Fibroblast of skin of back (primary cell): ENCODE measurements at regions not wholly inside any gene's neighbourhood (a gene's known extent, or its start where the extent isn't known, plus 50 kb on each side); places are given as distances from the start of the nearest gene placed in this dataset.

Experiments
- DNase-seq: peaks from one replicate; pipeline ENCODE4 v3.0.0-alpha.2; 2013

DNA sequence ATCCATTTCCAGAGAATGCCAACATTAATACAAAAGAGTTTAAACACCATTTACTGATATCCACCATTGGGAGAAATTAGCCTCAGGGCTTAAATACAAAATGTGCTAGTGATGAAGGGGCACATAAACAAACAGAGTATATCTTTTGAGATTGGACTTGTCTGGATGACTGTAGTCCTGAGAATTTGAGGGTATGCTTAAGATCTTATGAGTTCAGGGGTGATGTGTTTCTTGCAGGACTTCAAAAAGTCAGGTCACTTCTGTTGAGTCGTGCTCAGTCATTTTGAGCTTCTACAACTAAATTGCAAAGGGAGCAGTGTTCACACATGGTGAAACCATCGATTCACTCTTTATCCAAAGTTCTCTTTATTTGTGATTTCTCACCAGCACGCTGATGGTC lies 425.7 kb downstream of the ATP23 start:
- DNase-seq = no peak

DNA sequence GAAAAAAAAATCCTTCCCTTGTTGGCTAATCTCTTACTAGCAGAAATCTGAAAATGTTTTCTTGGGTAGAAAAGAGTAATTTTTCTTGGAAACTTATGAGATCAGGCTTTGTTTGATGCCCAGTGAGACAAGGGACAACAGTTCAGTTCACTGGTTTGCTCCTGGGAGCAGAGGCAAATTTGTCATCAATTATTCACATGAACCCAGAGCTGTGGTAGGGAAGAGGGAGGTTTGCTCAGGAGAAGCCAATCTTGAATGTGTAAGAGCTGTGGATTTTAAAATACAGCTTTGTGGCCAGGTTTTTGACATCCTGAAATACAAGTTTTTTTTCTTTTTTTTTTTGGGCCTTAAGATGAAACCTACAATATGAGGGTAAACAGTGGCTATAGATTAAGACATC lies 426.6 kb downstream of the ATP23 start:
- no peak for DNase-seq

DNA sequence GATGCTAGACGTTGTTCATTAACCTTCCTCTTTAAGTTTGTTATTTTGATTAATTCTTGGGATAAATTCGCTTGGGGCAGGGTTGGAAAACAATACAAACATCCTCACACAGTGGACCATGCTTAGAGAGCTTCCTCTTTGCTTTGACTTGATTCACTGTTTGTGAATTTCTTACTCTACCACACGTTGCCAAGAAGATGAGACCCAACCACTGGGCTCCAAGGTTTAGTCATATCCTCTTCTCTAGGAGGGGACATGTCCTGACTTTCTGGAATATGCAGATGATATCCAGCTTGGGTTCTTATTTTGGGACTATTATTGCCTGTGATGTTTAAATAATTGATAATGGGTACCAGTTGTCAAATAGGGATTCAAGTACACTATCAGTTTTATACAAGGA lies 428.2 kb downstream of the ATP23 start:
- peak; percentile 61 for DNase-seq

DNA sequence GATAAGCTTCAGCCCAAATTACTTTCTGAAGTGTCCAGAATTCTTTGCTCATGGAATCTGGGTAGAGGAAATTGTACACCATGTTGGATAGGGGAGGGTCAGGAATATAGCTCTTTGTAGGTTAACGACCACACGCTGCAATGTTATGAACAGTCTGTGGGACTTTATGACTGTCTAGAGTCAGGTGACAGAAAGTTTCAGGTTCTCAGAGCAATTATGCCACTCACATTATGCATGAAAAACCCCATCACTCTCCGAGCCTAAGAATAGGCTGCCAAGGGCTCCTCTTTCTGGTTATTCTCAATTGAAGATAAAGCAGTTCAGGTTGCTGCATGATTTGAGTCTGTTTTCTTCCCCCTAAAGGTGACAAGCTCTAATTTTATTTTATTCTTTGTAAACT lies 430.9 kb downstream of the ATP23 start:
- no peak for DNase-seq

DNA sequence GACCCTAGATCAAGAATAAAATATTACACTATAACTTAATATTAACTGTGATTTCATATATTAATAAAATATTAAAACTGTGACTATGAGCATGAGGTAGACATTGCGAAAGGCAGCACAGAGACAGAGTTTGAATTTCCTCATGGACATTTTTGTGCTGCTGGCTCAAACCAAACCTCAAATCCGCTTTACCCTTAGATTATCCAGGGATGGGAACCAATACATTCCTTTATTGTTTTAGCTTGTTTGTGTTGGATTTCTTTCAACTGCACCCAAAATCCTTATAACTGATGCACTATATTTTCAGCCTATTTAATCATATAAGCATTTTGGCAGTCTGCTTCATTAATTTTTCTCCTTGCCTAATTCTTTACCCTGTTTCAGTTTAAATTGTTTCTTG lies 436.7 kb downstream of the ATP23 start:
- DNase-seq = peak; percentile 53

DNA sequence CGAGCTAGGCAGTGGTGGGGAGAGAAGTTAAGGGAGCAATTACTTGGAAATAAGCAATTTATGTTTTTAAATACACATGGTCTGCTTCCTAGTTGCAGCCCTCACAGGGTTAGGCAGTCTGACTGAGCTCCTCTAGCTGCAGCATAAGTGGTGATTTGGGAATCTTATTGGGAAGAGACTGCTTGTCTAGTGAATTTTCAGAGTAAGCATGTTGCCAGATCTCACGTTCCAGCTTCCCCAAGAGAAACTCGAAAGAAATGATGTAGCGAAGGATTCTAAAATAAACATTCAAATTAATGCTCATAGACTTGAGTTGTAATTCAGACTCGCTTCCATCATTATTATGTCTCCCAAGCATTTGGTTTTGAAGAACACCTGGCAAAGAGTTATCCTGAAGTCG lies 440.2 kb downstream of the ATP23 start:
- no peak for DNase-seq

DNA sequence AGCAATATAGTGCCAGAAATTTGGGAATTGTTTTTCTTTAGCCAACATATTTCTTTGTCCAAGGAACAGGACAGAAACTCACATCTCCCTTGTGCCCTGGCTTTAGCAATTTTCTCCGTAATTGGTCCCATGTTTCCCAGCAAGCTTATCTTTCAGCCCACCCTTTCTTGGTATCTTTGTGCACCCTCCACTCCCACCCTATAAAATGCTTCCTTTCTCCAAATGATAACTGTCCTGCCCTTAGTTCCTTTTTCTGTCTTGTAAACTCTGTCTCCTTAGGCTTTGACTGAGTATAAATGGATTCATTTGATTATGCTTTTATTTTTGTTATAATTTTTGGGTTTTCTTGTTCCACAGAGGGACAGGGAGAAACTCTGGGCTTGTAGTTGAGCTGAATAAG lies 442.8 kb downstream of the ATP23 start:
- DNase-seq = no peak

DNA sequence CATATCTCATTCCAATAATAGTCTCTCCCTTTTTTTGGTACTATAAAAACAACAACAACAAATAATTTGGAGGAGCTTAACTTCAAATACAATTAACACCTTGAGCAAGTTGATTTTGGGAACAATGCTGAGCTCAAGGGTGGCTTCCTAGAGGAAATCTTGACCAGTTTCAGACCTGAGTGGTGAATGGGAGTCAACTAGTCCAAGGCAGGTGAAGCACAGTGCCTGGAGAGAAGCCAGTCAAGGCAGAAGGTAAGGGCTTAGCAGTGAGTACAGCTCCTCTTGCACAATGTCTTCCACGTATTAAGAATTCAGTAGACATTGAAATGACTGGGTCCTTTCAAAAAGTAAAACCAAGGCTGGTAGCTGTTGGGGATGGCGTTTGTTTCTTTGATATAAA lies 444.8 kb downstream of the ATP23 start:
- DNase-seq = no peak

DNA sequence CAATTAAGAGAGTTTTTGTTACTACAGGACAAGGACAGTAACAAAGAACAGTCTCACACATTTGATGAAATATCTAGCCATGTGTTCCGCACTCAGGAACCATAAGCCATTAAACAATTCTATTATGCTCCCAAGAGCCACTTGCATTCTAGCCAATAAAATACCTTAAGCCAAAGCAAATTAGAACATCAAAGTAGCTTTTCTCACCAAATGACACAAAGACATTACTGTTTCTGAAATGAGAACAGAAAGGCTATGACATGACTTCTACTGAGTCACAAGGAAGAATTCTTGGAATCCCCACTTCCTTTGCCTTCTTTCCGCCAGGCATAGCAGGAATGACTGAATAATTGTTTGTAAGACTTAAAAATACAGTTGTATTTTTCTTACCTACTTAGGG lies 445.8 kb downstream of the ATP23 start:
- DNase-seq = peak; percentile 85

DNA sequence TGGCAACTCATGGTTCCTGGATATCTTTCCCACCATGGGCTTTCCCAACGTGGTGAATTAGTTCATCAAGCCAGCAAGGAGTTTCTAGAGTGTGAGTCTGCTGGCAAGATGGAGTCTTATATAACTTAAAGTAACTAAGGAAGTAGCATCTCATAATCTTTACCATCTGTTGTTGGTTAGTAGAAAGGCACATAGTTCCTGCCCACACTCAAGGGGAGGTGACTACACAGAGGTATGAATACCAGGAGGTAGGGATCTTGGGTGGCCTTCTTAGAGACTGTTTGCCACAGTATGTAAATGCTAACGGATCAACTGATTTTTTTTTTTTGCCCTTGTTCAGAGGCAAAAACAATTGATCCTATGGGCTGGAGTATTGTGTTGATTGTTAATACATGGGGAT lies 446.9 kb downstream of the ATP23 start:
- peak; percentile 63 for DNase-seq

DNA sequence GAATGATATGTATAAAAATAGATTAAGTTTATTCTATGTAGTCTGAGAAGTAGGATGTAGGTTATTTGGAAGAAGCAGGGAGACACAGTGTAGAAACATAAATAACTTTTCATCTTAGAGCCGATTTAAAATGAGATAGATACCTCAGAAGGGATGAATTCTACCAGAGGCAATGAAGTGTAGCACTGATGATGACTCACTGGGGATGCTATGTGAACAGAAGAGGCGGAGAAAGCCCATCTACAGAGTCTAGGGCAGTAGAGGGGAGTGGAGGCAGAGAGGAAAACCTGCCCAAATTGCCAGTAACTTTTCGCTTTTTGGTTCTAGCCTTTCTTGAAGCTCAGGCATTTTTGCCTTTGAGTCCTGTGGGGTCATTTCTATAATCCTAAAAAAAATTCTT lies 451.8 kb downstream of the ATP23 start:
- DNase-seq = peak; percentile 60

DNA sequence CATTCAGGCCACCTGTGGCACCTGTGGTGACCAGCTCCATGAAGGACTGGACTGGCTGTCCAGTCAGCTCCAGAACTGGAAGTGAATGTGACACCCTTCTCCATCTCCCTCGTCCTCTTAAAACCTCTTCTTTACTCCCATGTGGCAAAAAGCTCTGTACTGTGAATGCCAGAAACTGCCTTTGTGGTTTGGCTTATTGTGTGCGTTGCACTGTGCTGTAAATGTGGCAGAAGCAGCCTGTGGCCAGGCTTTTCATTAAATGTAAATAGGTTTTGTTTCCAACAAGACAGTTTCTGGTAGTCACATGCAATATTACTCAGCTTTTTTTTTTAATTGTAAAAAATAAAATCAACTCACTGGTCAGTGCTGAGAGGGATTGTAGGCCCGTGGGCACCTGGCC lies 453.7 kb downstream of the ATP23 start:
- DNase-seq = no peak

DNA sequence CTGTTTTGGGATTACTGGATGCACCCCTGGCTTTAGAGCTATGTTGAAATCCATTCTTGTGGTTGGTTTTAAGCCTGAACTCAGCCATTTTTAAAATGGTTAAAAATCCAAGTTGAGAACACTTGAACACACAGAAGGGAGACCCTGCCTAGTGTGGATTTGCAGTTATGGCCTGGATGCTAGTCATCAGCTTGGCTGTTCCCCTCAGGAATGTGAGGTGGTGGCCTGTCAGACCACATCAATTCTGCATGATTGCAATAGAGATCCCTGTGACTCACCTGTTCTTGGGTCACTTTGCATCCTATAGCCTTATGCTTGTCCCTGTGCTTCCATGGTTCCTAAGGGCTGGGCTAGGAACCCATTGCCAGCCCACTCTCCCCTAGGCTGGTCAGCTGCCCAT lies 454.1 kb downstream of the ATP23 start:
- no peak for DNase-seq

DNA sequence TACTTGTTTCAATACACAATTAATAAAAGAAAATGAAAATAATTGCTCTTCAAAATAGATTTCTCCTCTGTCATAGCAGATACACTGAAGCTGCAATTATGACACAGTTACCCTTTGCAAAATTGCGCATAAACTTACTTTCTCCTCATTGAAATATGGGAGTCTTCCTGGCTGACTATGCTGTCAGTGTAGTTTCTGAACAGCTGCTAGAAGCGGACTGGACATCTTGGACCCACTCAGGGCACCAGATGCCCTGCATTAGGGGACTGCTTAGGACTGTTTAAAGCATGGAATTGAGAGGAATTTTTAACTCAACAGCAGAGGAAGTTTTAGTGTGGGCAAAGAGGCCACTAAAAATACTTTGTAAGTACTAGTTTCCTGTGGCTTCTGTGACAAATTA lies 454.9 kb downstream of the ATP23 start:
- DNase-seq = no peak

DNA sequence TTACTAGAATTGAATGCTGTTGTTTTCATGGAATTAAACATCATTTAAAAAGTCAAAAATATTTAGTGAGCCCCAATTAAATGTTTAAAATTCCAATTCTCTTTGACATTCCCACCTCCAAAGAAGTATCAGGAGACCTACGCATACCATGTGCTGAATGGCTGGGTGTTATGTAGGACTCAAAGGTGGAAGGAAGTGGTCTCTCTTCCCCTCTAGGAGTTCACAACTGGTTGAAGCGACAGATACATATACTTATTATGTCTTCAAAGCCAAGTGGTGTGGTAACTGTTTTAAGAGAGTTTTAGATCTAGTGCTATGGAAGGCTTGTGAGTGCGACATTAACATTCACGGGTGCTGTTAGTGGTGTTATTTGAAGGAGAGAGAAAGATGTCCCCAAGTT lies 464.0 kb downstream of the ATP23 start:
- DNase-seq = no peak

DNA sequence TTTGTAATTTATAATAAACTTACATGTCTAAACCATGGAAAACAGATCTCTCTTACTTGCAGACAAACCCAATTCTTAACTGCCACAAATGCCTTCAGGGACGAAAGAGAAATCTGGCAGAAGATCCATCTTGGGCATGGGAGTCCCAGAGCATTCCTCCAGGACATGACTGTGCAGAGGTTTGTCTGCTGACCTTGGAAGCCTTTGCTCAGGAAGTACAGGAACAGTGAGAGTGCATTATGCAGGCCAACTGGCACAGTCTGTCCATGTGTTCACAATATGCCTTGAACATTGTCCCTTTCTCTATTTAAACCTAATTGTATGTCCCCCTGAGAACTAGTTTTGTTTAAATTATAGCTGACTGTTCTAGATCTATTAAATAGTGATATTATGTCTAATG lies 467.1 kb downstream of the ATP23 start:
- DNase-seq = no peak

DNA sequence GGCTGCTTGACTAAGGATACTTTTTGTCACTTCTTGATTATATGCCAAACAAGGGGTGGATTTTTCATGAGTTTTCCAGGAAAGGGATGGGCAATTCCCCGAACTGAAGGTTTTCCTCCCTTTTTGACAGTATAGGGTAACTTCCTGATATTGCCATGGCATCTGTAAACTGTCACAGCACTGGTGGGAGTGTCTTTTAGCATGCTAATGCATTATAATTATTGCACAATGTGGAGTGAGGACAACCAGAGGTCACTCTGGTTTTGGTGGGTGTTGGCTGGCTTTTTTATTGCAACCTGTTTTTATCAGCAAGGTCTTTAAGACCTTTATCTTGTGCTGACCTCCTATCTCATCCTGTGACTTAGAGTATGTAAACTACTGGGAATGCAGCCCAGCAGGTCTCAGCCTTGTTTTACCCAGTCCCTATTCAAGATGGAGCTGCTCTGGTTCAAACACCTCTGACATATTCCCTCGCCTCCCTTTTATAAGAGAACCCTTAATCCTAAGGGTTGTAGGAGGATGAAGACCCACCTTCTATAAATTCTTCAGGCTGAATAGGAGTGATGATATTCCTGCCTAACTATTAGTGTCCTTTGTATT lies 471.2 kb downstream of the ATP23 start:
- no peak for DNase-seq

DNA sequence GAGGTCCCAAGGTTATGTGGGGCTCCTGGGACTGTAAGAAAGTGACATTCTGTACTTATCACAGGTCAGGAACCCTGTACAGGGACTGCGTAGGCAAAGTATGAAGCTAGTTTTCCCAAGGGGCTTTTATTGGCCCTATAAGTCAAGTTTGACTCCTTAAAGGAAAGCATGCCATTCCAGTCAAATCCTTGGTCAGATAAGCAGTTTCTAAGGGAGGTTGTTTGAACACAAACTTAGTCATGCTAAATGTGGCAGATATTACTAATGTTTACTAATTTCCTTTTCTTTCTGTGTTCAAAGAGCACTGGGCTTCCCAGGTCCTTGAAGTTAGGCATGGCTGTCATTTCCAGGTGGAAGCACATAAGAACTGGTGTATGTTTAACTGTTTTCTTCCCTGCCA lies 472.4 kb downstream of the ATP23 start:
- DNase-seq = peak; percentile 82

DNA sequence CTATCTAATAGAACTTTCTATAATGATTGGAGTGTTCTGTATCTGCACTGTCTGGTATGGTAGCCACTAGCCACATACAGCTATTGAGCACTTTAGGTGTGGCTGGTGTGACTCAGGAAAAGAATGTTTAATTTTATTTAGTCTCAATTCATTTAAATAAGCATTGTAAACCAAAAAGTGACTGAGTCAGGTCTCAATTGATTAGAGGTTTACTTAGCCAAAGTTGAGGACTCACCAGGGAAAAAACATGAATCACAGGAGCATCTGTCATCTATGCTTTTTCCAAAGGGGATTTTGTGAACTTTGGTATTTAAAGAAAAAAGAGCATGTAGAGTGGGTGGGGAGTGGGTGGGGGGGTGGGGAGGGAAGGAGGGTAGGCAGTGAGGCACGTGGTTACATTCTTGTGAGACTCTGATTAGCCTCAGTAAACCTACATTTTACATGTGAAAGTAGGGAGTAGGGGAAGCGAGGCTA lies 473.1 kb downstream of the ATP23 start:
- DNase-seq = peak; percentile 73

DNA sequence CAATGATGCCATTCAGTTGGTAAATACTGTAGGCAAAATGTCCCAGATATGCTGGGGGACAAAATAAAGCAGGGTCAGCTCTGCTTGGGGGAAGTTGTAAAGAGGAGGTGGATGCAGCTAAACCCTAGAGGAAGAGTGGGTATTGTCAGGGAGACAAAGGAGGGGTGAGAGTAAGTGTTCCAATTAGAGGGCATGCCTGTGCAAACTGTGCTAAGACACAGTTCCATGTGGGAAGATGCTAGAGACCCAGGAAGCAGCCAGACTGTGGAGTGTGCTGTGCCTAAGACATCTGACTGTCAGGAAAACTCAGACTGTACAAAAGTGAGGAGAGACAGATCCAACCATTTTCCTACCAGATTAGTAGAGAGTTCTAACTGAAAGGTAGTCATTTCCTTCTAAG lies 474.3 kb downstream of the ATP23 start:
- no peak for DNase-seq

DNA sequence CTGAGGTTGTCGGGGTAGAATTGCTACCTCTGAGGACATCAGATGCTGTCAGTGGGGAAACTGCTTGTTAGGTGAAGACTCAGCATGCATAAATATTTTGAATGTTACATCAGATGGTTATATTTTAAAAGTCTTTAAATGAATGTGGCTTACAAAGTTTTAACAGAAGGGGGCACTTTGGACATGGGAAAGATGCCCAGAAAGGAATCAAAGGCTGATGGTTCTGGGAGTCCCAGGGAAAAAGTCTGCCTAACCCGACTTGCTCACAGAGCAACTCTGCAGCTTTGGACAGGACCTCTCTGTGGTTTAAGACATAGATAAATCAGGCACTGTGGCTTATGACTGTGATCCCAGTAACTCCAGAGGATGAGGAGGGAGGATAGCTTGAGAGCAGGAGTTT lies 474.9 kb downstream of the ATP23 start:
- DNase-seq = peak; percentile 87

DNA sequence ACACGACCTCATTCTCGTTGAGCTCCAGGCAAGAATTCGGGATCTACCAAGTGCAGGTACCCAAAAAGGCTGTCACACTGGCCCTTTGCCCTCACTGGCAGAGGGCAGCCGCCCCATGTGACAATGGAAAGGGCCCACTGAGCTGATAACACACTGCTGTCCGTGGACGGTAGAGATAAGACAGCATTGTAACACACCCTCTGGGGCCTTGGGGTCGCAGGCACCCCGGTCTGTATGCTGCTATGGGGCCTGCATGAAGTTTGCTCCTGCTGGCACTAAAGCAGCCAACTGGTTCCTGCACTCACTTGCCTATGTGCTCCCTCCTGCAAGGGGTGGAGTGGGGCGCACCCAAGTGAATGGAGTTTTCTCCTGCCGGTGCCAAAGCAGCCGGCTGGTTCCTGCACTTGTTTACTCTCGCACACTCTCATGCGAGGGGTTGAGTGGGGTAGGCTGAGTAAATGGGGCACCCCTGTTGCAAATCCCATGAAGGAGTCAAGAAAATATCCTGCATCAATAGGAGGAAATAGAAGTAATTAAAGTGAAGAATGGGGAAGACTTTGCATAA lies 477.9 kb downstream of the ATP23 start:
- no peak for DNase-seq

DNA sequence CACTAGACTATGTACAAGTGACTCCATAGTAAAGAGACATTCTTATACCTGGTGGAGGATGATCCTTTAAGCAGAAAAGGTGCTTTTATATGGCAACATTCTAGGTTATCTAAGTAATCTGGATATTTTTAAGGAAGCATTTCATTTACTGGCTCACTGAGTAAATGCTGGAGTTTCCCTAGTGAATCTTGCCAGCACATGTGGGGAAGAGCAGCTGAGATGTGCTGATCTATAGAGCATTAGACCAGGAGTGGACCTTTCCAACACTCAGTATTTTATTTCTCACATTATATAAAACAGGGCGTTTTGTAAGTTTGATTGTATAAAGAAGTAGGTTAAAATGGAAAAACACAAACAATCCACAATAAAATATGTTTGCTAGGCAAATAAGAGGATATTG lies 478.5 kb downstream of the ATP23 start:
- no peak for DNase-seq

DNA sequence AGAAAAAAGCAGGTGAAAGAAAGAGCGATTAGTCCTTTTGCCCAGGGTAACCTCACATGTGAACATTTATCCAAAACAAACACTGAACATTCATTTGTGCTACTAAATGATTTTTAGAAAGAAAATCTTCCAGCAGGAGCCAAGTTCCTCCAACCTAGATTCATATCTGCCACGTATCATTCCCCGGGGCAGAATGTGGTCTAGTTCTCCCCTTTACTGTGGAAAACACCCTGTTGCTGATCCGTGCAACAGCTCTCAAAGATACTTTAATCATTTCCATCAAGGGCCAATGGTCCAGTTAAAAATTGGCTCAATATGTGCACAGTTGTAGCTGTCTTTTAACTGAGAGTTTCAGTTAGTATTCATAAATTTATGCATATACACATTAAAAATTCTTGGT lies 479.1 kb downstream of the ATP23 start:
- no peak for DNase-seq

DNA sequence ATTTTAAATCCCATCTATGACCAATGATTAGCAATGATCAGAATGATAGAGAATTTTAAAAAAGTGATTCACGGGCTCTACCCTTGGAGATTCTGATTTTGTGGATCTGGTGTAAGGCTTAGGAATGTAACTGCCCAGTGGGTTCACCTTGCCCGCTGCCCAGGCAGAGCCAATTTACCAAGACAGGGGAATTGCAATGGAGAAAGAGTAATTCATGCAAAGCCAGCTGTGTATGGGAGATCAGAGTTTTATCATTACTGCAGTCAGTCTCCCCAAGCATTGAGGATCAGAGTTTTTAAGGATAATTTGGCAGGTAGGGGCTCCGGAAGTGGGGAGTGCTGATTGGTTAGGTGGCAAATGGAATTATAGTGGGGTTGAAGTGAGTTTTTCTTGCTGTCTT lies 480.6 kb downstream of the ATP23 start:
- DNase-seq = no peak
